CD14-positive monocyte (primary cell): ENCODE measurements at regions not wholly inside any gene's neighbourhood (a gene's known extent, or its start where the extent isn't known, plus 50 kb on each side); places are given as distances from the start of the nearest gene placed in this dataset.
A peak's percentile ranks its signal among the peaks of the same experiment; 100 is the strongest.
"Not testable (repeated sequence)": the region's sequence is repeated elsewhere in the genome, so short reads cannot be mapped to it uniquely, and the experiment has no call there.

ENCODE experiments used
- DNase-seq, 3 donors: peaks; one replicate each; pipeline ENCODE4 v3.0.0-alpha.2; 2011 to 2022
- H2AFZ ChIP-seq: 2 replicates; pipeline ENCODE4 v1.6.0; 2012; ENCODE audit warnings: mild to moderate bottlenecking, low read depth, low read length, inconsistent platforms; ENCODE audit not compliant: insufficient read depth, poor library complexity, severe bottlenecking
- H3K27ac ChIP-seq, 2 donors: 1 replicate in 1 of 2; 2 replicates in 1 of 2; pipeline ENCODE4 v1.5.1; 2012 to 2013; ENCODE audit warnings: low read length in 2 of 2, control low read depth in 1 of 2, inconsistent platforms in 1 of 2, low read depth in 1 of 2, mild to moderate bottlenecking in 1 of 2
- H3K27me3 ChIP-seq, 2 donors: one replicate each; pipeline versions ENCODE4 v1.6.0 to v1.6.1; 2011 to 2013; ENCODE audit warnings: low read length in 2 of 2; ENCODE audit not compliant: control insufficient read depth in 2 of 2, insufficient read depth in 2 of 2
- H3K36me3 ChIP-seq, 2 donors: replicated peaks in 1 of 2; 1 replicate in 1 of 2; 2 replicates in 1 of 2; pipeline versions ENCODE4 v1.5.1 to v1.6.1; 2012 to 2013; ENCODE audit warnings: low read length in 2 of 2, control low read depth in 1 of 2, inconsistent platforms in 1 of 2, mild to moderate bottlenecking in 1 of 2; ENCODE audit not compliant: insufficient read depth in 2 of 2, control insufficient read depth in 1 of 2
- H3K4me1 ChIP-seq, 2 donors: 1 replicate in 1 of 2; 2 replicates in 1 of 2; pipeline versions ENCODE4 v1.5.1 to v1.6.1; 2012 to 2013; ENCODE audit warnings: low read length in 2 of 2, control low read depth in 1 of 2, inconsistent platforms in 1 of 2, mild to moderate bottlenecking in 1 of 2, moderate library complexity in 1 of 2; ENCODE audit not compliant: insufficient read depth in 2 of 2, control insufficient read depth in 1 of 2
- H3K4me2 ChIP-seq: replicated peaks from 2 replicates; pipeline ENCODE3; 2012; ENCODE audit warnings: low read length, moderate library complexity, mild to moderate bottlenecking; ENCODE audit not compliant: poor library complexity, severe bottlenecking; ENCODE audit errors: extremely low read depth
- H3K4me3 ChIP-seq, 3 experiments: fragments of 200-600 bp in 1 of 3; sonication (generic) in 1 of 3; replicated peaks in 1 of 3; 1 replicate in 2 of 3; 2 replicates in 1 of 3; pipeline ENCODE4 v1.5.1; 2011 to 2013; ENCODE audit warnings: low read length in 3 of 3, mild to moderate bottlenecking in 3 of 3, control low read depth in 2 of 3, low read depth in 2 of 3, inconsistent platforms in 1 of 3, moderate library complexity in 1 of 3
- H3K79me2 ChIP-seq: 2 replicates; pipeline ENCODE4 v1.6.0; 2012; ENCODE audit warnings: mild to moderate bottlenecking, control low read depth, inconsistent platforms, low read length, moderate library complexity; ENCODE audit not compliant: insufficient read depth
- H3K9ac ChIP-seq: 2 replicates; pipeline ENCODE4 v1.6.0; 2017; ENCODE audit warnings: low read length, mild to moderate bottlenecking; ENCODE audit not compliant: insufficient read depth, poor library complexity, severe bottlenecking
- H3K9me3 ChIP-seq, 2 donors: replicated peaks in 1 of 2; 1 replicate in 1 of 2; 2 replicates in 1 of 2; pipeline versions ENCODE4 v1.5.1 to v1.6.1; 2012 to 2013; ENCODE audit warnings: low read length in 2 of 2, control low read depth in 1 of 2; ENCODE audit not compliant: control insufficient read depth in 1 of 2, insufficient read depth in 1 of 2
- H4K20me1 ChIP-seq: 2 replicates; pipeline ENCODE4 v1.6.0; 2012; ENCODE audit warnings: mild to moderate bottlenecking, low read length, control low read depth, moderate library complexity; ENCODE audit not compliant: insufficient read depth
- H3K27ac Mint-ChIP-seq, 7 donors: one replicate each; pipeline ENCODE4 v1.8.0; 2020; ENCODE audit warnings: mild to moderate bottlenecking in 7 of 7, mixed read lengths in 7 of 7, moderate library complexity in 6 of 7, inconsistent platforms in 2 of 7
- H3K27me3 Mint-ChIP-seq, 3 donors: one replicate each; pipeline ENCODE4 v1.8.0; 2021 to 2022; ENCODE audit warnings: low read depth in 3 of 3, mild to moderate bottlenecking in 3 of 3, mixed read lengths in 3 of 3, moderate library complexity in 3 of 3, inconsistent platforms in 1 of 3
- H3K36me3 Mint-ChIP-seq, 2 donors: one replicate each; pipeline ENCODE4 v1.8.0; 2020; ENCODE audit warnings: mixed read lengths in 2 of 2, inconsistent platforms in 1 of 2, mild to moderate bottlenecking in 1 of 2
- H3K4me1 Mint-ChIP-seq: one replicate; pipeline ENCODE4 v1.8.0; 2020; ENCODE audit warnings: mild to moderate bottlenecking, mixed read lengths
- H3K4me3 Mint-ChIP-seq, 2 donors: one replicate each; pipeline ENCODE4 v1.8.0; 2020; ENCODE audit warnings: mild to moderate bottlenecking in 2 of 2, mixed read lengths in 2 of 2, moderate library complexity in 1 of 2
- H3K9me3 Mint-ChIP-seq, 7 donors: one replicate each; pipeline ENCODE4 v1.8.0; 2020 to 2022; ENCODE audit warnings: mixed read lengths in 7 of 7, mild to moderate bottlenecking in 6 of 7, moderate library complexity in 6 of 7, inconsistent platforms in 2 of 7
- WGBS: methylation state at CpG from one replicate; pipeline ENCODE4 v1.1.5; 2013; ENCODE audit warnings: missing lambda C conversion rate; ENCODE audit not compliant: insufficient coverage; 5-methylcytosine and 5-hydroxymethylcytosine counted together
- intact Hi-C, 2 donors: fragments of 100-400 bp; cut with micrococcal nuclease; formaldehyde crosslinking; loops; one replicate each; pipeline versions ENCODE4 v1.15.0 to v1.15.1; 2023
- TF ChIP-seq, protein P1 (sequence below): fragments of 200-600 bp; IDR thresholded peaks from one replicate; pipeline ENCODE4 v1.8.0; 2022; ENCODE audit warnings: antibody characterized with exemption, mild to moderate bottlenecking

DNA sequence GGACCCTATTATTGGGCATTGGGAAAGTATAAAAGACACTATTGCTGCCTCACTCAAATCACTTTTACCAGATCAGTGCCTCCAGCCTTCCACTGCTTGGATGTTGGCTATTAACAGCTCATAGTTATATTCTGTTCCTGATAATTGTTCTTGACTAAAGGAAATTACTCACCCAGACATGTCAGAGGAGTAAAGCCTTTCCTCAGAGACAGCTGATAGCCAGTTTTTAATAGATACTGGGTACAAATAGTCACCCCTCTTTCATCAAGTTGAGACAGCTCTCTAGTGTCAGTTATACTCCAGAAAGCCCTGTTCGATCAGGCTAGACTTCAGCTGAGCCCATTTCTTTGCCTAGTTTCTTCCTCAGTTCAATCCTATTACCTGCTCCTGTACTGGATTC, 876.1 kb upstream of the B3GALT2 start:
- intact Hi-C loops: no loop called here
- Mint-ChIP-seq H3K4me3 (no peak overlapping the region), H3K36me3 (no peaks in the 10 kb centered on the region), H3K9me3 (peaks cover 2 to 23% (median 11%) of the 10 kb centered on the region in 7 donors), H3K4me1 (peaks cover 9% of the 10 kb centered on the region), H3K27me3 (no peaks in the 10 kb centered on the region), H3K27ac (no peak overlapping the region)
- Histone ChIP-seq H3K79me2 (no peaks in the 10 kb centered on the region), H3K4me2 (no peak overlapping the region), H3K36me3 (no peaks in the 10 kb centered on the region), H2AFZ (no peak overlapping the region), H3K27me3 (no peaks in the 10 kb centered on the region), H4K20me1 (no peaks in the 10 kb centered on the region), H3K4me3 (no peak overlapping the region), H3K9ac (no peak overlapping the region), H3K27ac (no peak overlapping the region), H3K4me1 (no peaks in the 10 kb centered on the region), H3K9me3 (peaks cover 0 to 17% of the 10 kb centered on the region in 2 donors)
- 100% methylated on average over 1 of the region's 1 CpG for WGBS
- TF ChIP-seq, protein P1, sequence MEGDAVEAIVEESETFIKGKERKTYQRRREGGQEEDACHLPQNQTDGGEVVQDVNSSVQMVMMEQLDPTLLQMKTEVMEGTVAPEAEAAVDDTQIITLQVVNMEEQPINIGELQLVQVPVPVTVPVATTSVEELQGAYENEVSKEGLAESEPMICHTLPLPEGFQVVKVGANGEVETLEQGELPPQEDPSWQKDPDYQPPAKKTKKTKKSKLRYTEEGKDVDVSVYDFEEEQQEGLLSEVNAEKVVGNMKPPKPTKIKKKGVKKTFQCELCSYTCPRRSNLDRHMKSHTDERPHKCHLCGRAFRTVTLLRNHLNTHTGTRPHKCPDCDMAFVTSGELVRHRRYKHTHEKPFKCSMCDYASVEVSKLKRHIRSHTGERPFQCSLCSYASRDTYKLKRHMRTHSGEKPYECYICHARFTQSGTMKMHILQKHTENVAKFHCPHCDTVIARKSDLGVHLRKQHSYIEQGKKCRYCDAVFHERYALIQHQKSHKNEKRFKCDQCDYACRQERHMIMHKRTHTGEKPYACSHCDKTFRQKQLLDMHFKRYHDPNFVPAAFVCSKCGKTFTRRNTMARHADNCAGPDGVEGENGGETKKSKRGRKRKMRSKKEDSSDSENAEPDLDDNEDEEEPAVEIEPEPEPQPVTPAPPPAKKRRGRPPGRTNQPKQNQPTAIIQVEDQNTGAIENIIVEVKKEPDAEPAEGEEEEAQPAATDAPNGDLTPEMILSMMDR: no peak
- DNase-seq: no peak

DNA sequence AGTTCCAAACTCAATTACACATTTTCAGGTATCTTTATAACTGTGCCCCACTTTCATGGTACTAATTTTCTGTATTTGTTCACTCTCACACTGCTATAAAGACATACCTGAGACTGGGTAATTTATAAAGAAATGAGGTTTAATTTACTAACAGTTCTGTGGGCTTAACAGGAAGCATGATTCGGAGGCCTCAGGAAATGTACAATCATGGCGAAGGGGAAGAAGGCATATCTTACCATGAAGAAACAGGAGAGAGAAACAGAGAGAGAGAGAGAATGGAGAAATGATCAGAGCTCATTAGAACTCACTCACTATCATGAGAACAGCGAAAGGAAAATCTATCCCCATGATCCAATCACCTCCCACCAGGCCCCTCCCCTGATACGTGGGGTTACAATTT, 874.1 kb upstream of the B3GALT2 start:
- Histone ChIP-seq H3K79me2 (no peaks in the 10 kb centered on the region), H3K27me3 (no peaks in the 10 kb centered on the region), H3K9ac (no peak overlapping the region), H3K4me2 (no peak overlapping the region), H3K36me3 (no peaks in the 10 kb centered on the region), H2AFZ (no peak overlapping the region), H3K27ac (no peak overlapping the region), H3K9me3 (peaks cover 0 to 17% of the 10 kb centered on the region in 2 donors), H3K4me3 (no peak overlapping the region), H3K4me1 (no peaks in the 10 kb centered on the region), H4K20me1 (no peaks in the 10 kb centered on the region)
- no peak for DNase-seq
- H3K4me1 Mint-ChIP-seq: peaks cover 11% of the 10 kb centered on the region
- H3K4me3 Mint-ChIP-seq: no peak overlapping the region
- H3K9me3 Mint-ChIP-seq: peaks cover 3 to 23% (median 11%) of the 10 kb centered on the region in 7 donors
- H3K27me3 Mint-ChIP-seq: no peaks in the 10 kb centered on the region
- intact Hi-C loops: no loop called here
- no peaks in the 10 kb centered on the region for H3K36me3 Mint-ChIP-seq
- WGBS: 0% methylated on average over 1 of the region's 4 CpGs
- TF ChIP-seq, protein P1: no peak
- peak overlapping the region in 1 of 7 donors; percentile 14 for H3K27ac Mint-ChIP-seq

DNA sequence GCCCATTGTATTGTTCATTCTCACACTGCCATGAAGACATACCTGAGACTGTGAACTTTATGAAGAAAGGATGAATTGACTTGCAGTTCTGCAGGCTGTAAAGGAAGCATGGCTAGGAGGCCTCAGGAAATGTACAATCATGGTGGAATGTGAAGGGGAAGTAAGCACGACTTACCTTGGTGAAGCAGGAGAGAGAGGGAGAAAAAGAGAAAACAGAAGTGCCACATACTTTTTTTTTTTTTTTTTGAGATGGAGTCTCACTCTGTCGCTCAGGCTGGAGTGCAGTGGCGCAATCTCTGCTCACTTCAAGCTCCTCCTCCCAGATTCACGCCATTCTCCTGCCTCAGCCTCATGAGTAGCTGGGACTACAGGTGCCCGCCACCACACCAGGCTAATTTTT, 871.9 kb upstream of the B3GALT2 start:
- H3K4me2 ChIP-seq, H3K79me2 ChIP-seq, H3K4me1 ChIP-seq, H3K27ac Mint-ChIP-seq, H3K9ac ChIP-seq, H3K4me3 ChIP-seq, H3K27ac ChIP-seq, H3K27me3 ChIP-seq, H3K36me3 ChIP-seq, H4K20me1 ChIP-seq, H3K36me3 Mint-ChIP-seq, H3K4me3 Mint-ChIP-seq, H3K27me3 Mint-ChIP-seq, H2AFZ ChIP-seq, intact Hi-C loops, DNase-seq: not testable (repeated sequence)
- H3K9me3 ChIP-seq: peaks cover 0 to 17% of the 10 kb centered on the region in 2 donors
- peaks cover 1 to 18% (median 11%) of the 10 kb centered on the region in 7 donors for H3K9me3 Mint-ChIP-seq
- 0% methylated on average over 1 of the region's 5 CpGs for whole genome bisulfite sequencing
- H3K4me1 Mint-ChIP-seq: peaks cover 13% of the 10 kb centered on the region
